Transverse colon (tissue), 4 donors: ENCODE measurements at regions not wholly inside any gene's neighbourhood (a gene's known extent, or its start where the extent isn't known, plus 50 kb on each side); places are given as distances from the start of the nearest gene placed in this dataset.

Experiments used
- EP300 ChIP-seq: sonication (generic); formaldehyde crosslinking; IDR thresholded peaks from one replicate; pipeline ENCODE4 v1.6.1; 2017; ENCODE audit warnings: antibody characterized with exemption, low read depth
- POLR2A ChIP-seq: fragments of 450-650 bp; IDR thresholded peaks from one replicate; pipeline ENCODE4 v1.6.1; 2016; ENCODE audit warnings: antibody characterized with exemption, mild to moderate bottlenecking, moderate library complexity
- POLR2AphosphoS5 ChIP-seq, 3 donors: sonication (generic); formaldehyde crosslinking; IDR thresholded peaks; one replicate each; pipeline ENCODE4 v1.6.1; 2016; ENCODE audit warnings: antibody characterized with exemption in 3 of 3
- TF ChIP-seq, protein P1 (sequence below), 5 experiments: fragments of 200-600 bp in 3 of 5; fragments of 450-650 bp in 2 of 5; sonication (generic) in 3 of 5; IDR thresholded peaks; 1 replicate in 2 of 5; 2 replicates in 3 of 5; pipeline ENCODE4 v1.5.1; 2016 to 2017; ENCODE audit warnings: antibody characterized with exemption in 5 of 5, inconsistent platforms in 3 of 5, mild to moderate bottlenecking in 2 of 5, moderate library complexity in 1 of 5

DNA sequence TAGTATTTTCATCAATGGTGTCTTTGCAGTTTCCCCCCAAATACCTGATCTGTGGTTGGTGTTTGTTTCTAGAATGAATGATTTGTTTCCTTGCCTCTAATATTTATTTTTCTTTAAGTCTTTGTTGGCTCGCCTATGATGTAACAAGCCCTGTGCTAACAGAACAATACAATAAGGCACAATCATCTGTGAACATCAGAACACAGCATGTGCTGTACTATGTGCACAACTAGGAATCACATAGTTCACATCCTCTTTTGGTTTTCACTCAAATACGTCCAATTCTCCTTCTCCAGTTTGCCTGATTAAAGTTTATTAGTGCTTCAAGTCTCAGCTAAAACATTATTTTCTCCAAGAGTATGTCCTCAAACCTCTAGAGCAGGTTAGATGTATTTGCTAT, 613.1 kb downstream of the EPHA7 start:
- TF ChIP-seq, protein P1, sequence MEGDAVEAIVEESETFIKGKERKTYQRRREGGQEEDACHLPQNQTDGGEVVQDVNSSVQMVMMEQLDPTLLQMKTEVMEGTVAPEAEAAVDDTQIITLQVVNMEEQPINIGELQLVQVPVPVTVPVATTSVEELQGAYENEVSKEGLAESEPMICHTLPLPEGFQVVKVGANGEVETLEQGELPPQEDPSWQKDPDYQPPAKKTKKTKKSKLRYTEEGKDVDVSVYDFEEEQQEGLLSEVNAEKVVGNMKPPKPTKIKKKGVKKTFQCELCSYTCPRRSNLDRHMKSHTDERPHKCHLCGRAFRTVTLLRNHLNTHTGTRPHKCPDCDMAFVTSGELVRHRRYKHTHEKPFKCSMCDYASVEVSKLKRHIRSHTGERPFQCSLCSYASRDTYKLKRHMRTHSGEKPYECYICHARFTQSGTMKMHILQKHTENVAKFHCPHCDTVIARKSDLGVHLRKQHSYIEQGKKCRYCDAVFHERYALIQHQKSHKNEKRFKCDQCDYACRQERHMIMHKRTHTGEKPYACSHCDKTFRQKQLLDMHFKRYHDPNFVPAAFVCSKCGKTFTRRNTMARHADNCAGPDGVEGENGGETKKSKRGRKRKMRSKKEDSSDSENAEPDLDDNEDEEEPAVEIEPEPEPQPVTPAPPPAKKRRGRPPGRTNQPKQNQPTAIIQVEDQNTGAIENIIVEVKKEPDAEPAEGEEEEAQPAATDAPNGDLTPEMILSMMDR (IDR thresholded peaks at IDR 0.05), result no peak
- TF ChIP-seq EP300 (no peak), POLR2A (no peak), POLR2AphosphoS5 (IDR thresholded peaks at IDR 0.05) (no peak)
